NCI-H526 (cell line): ENCODE measurements at regions not wholly inside any gene's neighbourhood (a gene's known extent, or its start where the extent isn't known, plus 50 kb on each side); places are given as distances from the start of the nearest gene placed in this dataset.
A peak's percentile ranks its signal among the peaks of the same experiment; 100 is the strongest.

ENCODE experiments used
- DNase-seq, 2 experiments: peaks; one replicate each; lab custom pipeline; 2025; lab: John Stamatoyannopoulos, UW

DNA sequence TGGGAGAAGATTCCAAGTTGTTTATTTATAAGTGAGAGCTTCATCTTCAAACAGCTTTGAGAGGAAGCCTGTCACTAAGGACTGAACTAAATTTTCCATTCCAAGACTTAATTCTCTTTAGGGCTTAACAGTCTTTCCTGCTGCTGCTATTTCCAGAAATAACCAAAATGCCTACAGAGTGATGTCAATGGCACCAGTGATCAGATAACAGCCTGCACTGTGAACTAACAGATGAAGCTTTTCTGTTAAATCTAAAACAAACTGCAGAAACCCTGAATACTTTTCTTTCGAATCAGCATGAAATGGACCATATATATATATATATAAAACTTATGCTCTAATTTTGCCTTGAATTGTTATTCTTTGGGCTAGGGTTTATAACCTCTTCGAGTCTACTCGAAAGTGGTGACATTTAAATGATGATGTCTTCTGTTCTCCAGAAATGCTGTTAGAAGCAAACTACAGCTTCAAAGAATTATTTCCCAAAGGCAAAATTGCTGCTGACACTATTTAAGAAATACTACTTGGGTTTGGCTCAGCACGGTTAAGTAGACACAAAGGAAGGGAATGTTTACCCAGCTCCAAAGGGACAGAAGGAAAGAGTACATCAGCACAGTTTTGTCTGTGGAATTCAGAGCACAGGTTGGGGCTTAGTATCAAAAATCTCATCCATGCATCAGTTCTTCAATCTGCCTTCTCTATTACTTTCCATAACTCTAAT, 238.5 kb upstream of the LRRN1 start:
- DNase-seq = no peak

DNA sequence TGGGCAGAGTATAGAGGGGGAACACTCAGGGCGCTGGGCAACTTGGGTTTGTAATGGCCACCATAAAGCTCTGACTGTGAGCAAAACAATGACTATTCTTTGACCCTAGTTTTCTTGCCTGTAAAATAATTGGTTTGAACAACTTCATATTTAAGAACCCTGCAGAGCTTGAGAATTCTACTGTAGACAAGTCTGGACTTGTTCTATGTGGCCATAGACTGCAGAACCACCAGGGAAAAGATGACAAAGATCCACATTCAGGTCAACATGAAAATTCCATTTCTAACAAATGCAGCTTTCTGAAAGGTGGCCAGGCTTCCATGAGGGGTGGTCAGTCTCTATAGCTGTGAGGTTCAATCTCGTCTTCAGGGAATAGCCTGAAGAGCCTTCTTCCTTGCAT, 239.4 kb upstream of the LRRN1 start:
- no peak for DNase-seq

DNA sequence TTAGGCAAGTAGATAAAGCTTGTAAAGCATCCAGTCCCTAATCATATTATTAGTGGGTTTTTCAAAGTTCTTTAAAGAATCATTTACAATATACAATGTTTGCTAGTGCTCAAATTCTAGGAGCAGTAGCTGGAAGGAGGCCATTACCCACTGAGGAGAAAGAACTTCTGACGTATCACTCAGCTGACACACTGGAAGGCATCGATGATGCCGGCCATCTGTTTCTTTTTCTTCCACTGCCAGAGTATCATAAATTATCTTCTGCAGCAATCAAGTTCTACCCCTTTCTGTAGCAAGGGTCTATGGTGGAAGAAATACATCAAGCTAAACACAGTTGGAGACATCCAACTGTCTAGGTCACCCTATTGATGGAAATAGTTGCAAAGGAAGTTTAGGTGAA, 243.2 kb upstream of the LRRN1 start:
- no peak for DNase-seq

DNA sequence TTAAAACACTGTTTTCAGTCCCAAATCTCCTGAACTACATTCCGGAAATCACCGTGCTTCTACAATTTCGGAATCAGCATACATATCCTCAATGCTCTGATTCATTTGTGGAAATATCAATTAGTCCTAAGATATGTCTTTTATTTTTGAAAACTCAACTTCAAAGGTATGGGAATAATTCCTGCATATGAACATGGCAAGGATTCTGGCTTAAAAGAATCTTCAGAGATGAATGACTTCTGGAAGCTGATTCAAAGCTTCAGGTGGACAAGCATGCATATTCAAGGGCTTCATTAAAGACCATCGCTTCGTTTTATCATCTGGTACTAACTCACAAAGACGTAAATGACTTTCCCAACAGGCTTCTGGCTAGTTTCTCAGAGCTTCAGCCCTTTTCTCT, 246.0 kb upstream of the LRRN1 start:
- DNase-seq = no peak

DNA sequence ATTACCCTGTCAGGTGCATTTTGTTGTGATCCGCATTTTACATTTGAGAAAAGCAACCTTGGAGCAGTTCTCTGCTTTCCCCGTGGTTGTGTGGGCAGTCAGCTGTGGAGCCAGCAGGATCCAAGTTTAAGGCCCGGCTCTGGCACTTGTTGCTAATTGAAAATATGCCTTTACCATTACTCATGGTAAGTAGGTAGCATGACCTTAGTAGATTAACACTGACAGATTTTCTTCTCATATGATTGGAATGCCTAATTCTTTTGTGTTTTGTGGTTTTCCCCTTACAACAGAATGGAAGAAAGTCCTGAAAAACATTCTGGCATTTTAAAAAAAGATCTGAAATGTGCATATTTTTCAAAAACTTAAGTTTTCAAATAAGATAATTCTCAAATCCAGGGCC, 246.5 kb upstream of the LRRN1 start:
- peak in 1 of 2 experiments; percentile 40 for DNase-seq

DNA sequence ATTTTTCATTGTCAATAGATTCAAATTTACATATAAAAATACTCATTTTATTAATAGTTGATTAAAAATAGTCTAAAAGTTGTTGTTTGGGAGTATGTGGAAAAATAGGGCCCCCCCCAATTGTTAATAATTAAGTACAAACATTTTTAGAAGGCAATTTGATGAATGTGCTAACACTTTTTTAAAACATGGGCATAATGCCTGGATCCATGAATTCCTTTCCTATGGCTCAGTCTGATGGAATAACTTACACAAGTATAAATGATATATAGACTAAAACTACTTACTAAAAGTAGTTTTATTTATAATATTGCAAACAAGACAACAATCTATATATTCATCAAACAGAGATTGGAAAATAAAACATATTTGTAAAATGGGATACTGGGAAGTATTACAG, 247.2 kb upstream of the LRRN1 start:
- no peak for DNase-seq

DNA sequence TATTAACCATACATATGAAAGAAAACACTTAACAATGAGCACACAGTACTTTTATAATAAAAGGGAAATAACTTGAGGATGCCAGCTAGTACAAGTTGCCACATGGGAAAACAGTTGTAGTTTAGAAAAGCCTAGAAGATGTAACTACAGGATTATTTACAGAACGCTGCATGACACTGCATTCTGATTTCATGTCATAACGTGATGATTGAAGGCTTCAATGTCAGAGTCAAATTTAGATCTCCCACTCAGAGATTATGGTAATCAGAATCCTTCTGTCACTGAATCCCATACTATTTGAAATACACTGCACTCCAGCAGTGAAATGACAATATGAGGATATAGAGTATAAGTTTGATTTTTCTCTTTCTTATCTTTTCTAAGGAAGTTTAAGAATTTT, 253.9 kb upstream of the LRRN1 start:
- DNase-seq = no peak

DNA sequence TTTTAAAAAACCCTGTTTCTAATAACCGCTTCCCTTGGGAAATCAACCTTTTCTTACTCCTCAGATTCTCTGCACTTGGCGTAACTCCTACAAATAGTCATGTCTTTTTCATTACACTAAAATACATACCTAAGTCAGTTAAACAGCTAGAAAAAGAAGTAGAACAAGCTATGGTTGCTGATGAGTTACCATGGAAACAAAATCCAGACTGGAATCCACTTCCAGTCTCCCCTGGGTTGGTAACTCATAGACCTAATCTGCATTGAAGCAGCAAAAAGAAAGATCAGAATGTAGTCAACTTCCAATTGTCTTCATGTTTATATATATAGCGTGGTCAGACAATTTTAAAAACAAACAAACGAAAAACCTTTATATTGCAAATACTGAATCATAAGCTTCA, 260.8 kb upstream of the LRRN1 start:
- no peak for DNase-seq

DNA sequence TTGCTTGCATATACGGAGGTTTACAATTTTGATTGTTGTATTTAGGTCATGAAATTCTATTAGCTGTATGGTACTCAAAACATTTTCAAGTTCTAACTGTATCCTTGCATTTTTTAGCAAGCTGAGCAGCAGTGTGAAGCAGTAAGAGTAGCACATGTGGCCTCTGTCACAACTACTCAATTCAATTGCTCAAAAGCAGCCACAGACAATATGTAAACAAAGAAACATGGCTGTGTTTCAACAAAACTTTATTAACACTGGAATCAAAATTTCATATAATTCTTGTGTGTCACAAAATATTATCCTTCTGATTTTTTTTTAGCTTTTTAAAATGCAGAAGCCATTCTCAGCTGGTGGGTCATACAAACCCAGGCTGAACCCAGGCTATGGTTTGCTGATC, 266.7 kb upstream of the LRRN1 start:
- DNase-seq = no peak

DNA sequence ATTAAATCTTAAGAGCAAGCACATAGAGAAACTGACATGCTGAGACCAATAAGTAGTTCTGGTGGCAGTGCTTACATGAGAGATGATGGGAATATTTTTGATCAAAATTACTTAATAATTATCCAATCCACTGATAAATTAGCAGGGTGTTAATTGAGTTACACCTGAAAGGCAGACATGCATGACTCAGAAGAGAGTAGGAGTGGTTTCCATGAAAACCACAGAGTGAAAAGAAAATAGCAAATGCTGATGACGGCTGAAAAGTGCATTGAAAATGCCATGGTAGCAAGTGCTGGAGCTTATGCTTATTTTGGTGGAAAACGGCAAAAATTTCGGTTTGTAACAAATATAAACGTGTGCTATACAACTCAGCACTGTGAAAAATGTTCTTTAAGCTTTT, 267.8 kb upstream of the LRRN1 start:
- DNase-seq = no peak

DNA sequence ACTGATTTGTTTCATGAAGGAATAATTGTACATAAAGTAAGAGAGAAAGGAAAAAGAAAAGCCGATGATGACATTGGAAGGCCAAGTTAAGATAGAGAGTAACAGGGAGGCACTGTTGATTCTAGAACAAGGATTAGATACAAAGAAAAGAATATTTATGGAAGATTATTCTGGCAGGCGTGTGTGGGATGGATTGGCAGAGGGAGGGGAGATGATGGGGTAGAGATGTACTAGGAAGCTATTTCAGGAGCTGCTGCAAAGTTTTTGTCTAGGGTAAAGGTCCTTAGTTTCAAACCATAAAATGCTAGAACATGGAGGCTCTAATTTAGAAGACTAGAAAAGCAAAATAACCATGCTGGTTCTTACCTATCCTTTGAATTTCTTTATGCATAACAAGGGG, 280.0 kb upstream of the LRRN1 start:
- no peak for DNase-seq

DNA sequence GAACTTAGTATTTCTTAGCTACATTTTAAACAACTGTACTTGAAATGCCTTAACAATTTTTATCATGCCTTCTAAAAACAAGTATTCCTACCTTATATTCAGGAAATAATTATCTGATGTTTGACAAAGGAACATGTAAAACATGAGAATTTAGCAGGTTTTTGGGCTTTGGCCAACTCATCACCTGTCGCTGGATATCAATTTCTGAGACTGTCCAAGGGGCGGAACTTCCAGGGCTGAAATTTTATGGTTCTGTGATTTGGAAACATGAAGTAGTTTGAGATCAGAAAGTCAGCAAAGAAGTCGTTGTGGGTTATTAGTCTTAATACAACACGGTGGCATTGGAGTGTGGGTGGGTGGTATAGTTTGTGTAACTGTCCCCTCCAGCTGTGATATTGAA, 282.2 kb upstream of the LRRN1 start:
- DNase-seq = no peak

DNA sequence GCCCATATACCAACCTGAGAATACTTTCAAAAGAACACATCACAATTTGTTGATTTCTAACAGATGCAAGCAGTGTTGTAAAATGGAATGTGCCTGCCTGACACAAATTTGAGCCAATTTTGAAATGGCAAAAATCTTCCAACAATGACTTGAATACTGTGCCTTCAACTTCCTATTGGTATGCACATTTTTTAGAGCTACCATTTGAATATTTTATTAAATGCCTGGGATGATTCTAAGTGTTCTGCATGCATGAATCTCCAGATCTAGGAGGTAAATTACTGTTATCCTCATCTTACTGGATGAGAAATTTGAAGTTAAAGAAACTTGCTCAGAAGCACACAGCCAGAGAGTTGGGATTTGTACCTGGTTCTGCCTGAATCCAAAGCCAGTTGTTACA, 282.8 kb upstream of the LRRN1 start:
- DNase-seq = no peak

DNA sequence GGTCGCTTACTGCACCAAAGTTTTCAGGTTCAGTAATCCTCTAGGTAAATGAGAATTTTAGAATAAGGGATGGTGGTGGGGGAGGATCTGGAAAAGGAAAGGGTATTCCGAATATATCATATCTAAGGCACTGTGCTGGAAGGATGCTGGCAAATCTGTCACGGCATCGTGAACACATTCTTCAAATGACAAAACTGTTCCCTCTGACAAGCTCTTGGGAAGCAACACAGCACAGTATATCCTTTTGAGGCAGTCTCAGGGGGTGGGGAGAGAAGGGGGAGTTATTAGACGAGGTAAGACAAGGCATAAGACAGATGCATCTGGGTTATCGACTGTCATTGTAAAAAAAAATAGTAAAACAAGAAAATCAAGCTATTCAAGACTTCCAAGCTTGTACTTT, 289.6 kb upstream of the LRRN1 start:
- no peak for DNase-seq

DNA sequence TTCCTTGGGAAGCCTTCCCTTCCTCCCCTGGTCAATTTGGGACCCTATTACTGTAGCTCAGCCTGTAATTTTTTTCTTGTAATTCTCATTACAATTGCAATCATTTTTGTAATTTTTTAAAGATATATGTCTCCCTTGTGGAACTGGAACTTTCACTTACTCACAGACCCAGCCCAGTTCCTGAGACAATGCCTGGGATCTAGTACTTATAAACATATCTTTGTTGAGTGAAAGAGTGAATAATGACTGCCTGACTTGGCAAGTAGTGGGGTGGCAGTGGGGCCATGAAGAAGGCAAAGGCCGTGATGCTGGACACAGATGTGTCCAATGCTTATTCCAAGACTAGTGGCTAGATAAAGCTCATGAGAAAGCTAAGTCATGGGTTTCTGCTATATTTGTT, 294.5 kb upstream of the LRRN1 start:
- DNase-seq = no peak

DNA sequence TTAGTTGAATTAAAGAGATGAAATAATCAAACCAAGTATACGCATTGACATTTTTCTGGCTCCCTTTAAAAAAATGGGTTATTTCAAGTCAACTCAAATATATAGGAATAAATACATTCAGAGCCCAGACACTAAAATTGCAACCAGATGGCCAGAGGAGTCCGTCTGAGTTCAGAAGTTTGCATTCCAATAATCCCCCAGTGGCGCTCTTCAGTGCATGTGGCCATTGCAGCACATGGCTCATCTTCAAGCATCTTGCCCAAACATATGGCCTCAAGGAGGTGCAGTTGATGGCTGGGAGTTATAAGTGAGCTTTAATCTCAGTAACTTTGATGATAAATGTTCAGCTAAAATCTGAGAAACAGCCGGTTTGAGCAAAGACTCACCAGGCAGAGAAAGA, 295.8 kb upstream of the LRRN1 start:
- no peak for DNase-seq

DNA sequence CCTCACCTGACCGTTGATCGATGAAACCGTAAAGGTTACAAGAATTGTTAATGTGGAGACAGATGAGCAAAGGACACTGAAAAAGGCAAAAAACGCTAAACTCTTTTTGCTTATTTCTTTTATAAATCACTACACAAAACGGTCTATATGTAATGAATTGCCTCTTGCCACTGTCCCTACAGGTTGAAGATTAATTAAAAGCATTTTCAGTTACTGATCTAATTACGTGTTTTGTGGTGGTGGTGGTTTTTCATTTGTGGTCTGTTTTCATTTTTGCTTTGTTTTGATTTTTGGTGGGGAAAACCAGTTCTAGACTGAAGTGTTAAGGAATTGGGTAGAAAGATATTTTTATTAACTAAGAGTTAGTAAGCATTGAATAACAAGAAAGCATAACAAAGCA, 299.2 kb upstream of the LRRN1 start:
- DNase-seq = no peak

DNA sequence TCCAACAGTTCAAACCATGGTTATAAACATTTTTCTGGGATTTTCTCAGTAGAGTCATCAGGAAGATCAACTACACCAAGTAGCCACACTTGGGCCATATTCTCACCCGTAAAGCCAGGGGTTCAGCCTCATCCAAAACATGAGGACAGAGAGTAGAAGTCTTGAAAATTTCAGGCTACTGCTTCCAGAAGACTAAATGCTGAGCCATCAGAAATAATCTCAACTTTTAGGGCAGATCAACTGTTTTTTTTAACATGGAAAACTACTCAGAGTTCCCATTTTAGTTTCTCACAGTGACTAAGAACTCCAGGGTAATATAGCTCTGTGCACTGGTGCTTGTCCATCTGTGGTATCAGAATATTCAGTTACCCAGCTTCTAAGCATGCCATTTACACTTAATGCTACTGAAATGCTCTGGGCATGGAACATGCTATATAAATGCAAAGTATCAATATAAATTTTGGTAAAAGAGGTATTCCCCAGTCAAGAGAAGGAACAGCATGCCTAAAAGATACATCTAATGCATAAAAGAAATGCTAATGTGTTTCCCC, 300.1 kb upstream of the LRRN1 start:
- DNase-seq = no peak

DNA sequence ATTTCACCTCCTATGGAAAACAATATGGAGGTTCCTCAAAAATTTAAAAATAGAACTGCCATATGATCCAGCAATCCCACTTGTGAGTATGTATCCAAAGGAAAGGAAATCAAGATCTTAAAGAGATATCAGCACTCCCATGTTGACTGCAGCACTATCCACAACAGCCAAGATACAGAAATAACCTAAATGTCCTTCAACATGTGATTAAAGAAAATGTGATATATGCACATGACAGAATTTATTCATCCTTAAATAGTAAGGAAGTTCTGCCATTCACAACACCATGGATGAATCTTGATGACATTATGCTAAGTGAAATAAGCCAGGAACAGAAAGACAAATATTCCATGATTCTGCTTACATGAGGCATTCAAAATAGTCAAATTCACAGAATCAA, 303.6 kb upstream of the LRRN1 start:
- no peak for DNase-seq

DNA sequence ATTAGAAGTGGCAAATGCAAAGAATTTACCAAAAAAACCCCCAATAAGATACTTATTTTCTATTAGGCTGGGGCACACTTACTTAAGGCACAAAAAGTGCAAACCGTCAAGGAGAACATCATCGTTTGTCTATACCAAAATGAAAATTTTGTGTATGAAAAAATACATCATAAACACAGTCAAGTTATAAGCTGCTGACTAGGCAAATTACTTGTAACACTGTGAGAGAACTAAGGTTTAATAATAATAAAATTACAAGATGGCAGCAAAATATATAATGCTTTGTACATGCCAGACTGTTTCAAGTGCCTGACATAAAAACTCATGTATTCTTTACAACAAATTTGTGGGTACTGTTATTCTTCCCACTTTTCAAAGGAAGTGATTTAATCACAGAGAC, 297.2 kb upstream of the CRBN start:
- DNase-seq = no peak

DNA sequence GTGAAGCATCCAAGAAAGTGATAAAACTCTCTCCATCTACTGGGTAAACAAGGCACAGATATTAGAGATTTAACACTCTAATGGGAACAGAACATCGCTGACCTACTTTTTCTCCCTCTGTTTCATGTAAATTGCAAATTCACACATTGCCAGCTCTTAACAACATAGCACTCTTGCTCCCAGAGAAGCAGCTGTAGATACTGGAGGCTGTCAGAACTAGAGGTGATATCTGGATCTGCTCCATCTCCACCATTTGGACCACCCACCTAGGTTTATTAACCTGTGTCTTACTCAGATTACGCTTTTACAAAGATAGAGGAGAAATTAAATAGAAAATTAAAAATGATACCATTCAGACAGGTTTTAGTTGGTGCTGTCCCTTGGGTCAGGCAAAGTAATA, 289.1 kb upstream of the CRBN start:
- DNase-seq = no peak

DNA sequence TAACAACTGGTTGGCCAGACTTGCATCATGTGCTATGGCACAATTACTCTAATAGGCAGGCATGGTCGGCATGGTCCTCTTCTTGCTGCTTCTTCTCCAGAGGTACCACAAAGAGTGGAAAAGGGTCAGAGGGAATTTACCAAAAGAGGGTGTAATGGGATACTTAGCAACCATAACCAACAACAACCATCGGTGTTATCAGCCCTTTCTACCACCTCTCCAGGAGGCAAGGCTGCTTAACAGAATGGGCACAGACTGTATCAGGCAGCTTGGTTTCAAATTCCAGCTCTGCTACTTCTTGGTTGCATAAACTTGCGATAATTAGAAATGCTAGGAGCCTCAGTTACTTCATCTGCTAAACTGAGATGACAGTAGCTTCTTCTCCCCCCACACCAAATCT, 284.6 kb upstream of the CRBN start:
- no peak for DNase-seq

DNA sequence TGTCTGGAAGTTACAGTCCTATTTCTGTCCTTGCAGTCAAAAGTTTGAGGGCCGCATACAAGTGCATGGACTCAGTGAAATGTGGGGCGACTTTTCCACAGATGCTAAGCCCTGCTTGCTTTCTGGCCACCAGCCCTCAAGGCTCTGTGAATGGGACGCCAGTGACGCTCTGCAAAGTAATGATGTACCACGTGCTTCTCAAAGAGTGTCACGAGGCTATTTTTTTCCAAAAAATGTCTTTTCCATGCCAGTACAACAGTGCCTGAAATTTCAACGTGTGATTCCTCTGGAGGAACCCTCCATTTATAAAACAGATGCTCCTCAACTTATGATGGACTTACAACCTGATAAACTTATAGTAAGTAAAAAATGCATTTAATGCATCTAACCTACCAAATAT, 281.8 kb upstream of the CRBN start:
- no peak for DNase-seq

DNA sequence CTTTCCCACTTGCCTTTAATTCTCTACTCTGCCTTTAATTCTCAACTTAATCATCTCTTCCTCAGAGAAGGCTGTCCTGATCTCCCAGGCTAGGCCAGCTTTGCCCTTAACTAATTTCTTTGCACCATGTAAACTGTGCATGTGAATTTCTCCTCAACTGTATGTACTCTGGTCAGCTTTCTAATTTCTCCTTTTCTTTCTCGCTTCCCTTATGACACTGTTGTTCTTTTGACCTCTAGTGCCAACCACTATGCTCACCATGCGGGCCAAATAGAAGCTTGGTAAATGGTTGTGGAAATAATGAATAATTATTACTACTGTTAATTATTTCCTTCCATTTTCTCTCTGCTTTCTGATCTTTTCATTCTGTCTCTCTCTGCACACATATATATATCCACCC, 269.0 kb upstream of the CRBN start:
- no peak for DNase-seq

DNA sequence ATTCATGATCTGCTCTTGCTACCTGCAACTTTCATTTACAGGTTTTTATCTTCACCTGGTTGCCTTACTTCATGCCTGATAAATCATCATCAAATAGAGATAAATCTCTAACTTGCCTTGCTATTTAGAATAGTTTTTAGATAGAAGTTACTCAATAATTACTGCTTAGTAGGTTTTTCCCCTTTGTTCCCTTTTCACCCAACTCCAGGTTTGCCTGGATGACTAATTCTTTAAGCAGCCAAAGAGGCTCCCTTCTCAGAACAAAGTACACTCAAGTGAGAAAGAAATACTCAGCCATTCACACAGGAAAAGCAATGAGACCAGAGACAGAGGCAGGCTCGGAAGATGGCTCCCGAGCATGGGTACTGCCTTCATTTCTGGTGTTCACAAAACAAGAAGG, 268.1 kb upstream of the CRBN start:
- DNase-seq = no peak
